Heart right ventricle (tissue), 16 donors: ENCODE measurements at regions not wholly inside any gene's neighbourhood (a gene's known extent, or its start where the extent isn't known, plus 50 kb on each side); places are given as distances from the start of the nearest gene placed in this dataset.

ENCODE experiments used
- ATAC-seq, 8 donors: fragments of 200-7000 bp; cut with Tn5 transposase; one replicate each; pipeline ENCODE4 v1.9.1; 2020; ENCODE audit warnings: mild to moderate bottlenecking in 8 of 8, moderate library complexity in 8 of 8, moderate number of reproducible peaks in 1 of 8
- DNase-seq, 2 donors: peaks; one replicate each; pipeline ENCODE4 v3.0.0-alpha.2; 2020
- H3K27ac ChIP-seq, 10 donors: fragments of 200-600 bp; sonication (generic) in 2 of 10; one replicate each; pipeline versions ENCODE4 v1.5.0 to v1.8.0; 2020 to 2022; ENCODE audit warnings: mild to moderate bottlenecking in 3 of 10
- H3K27me3 ChIP-seq, 7 donors: fragments of 200-600 bp; one replicate each; pipeline ENCODE4 v1.8.0; 2021 to 2022; ENCODE audit warnings: mild to moderate bottlenecking in 2 of 7
- H3K36me3 ChIP-seq, 9 donors: fragments of 200-600 bp; sonication (generic) in 1 of 9; one replicate each; pipeline versions ENCODE4 v1.5.0 to v1.8.0; 2020 to 2022; ENCODE audit warnings: mild to moderate bottlenecking in 2 of 9
- H3K4me1 ChIP-seq, 9 donors: fragments of 200-600 bp; sonication (generic) in 1 of 9; one replicate each; pipeline versions ENCODE4 v1.5.0 to v1.8.0; 2020 to 2022; ENCODE audit warnings: mild to moderate bottlenecking in 4 of 9
- H3K4me3 ChIP-seq, 10 donors: fragments of 200-600 bp; sonication (generic) in 2 of 10; one replicate each; pipeline versions ENCODE4 v1.5.0 to v1.8.0; 2020 to 2022; ENCODE audit warnings: mild to moderate bottlenecking in 7 of 10, moderate library complexity in 2 of 10
- H3K9me3 ChIP-seq, 11 donors: fragments of 200-600 bp in 10 of 11; sonication (generic) in 2 of 11; one replicate each; pipeline versions ENCODE4 v1.5.0 to v1.8.0; 2013 to 2022; ENCODE audit warnings: mild to moderate bottlenecking in 2 of 11, control low read depth in 1 of 11, moderate library complexity in 1 of 11
- CTCF ChIP-seq, 9 donors: fragments of 200-600 bp; sonication (generic) in 2 of 9; IDR thresholded peaks; one replicate each; pipeline versions ENCODE4 v1.5.0 to v1.8.0; 2021 to 2022; ENCODE audit warnings: antibody characterized with exemption in 9 of 9, mild to moderate bottlenecking in 5 of 9, moderate library complexity in 1 of 9
- WGBS, 2 donors: extraction: QIAGEN DNeasy Blood & Tissue Kit; methylation state at CpG; one replicate each; pipeline ENCODE4 v1.1.7; 2013; ENCODE audit warnings: inconsistent platforms in 1 of 2; 5-methylcytosine and 5-hydroxymethylcytosine counted together
- intact Hi-C, 10 donors: fragments of 100-400 bp; cut with DNase I; formaldehyde crosslinking; loops; one replicate each; pipeline versions ENCODE4 v1.11.1 to v1.14.2; 2022
- donor health status: Arrhythmogenic right ventricular cardiomyopathy.
- donor health status: ischemic (EF 13 %, LVEDD 7.1; RV severe dilation, severe dysfunction).
- donor health status: healthy with polysubstance abuse.
- donor health status: DM: no; HTN: yes; CAD: no.
- donor health status: DM: no; HTN: no; CAD: no.
- donor health status: ischemic (EF 25% LVEDD 6.9; RV normal size, moderate dysfunction).
- donor health status: ischemic (EF 25% LVEDD 5.7; RV mildly dilated, moderate dysfunction).
- donor health status: healthy.
- donor health status: DM: yes; HTN: yes; CAD: no.
- donor health status: Ischemic cardiomyopathy.
- donor health status: ischemic (EF 35%, LVEDD 5.7; RV mildly dilated, moderate dysfunction).
- donor health status: nonischemic (EF 11% LVEDD 7.7; RV severe dilation, severe dysfunction).
- donor health status: DM: yes; HTN: yes; CAD: no.
- donor health status: PGD.
- donor health status: ischemic (EF 29% LVEDD 5.4; RV normal size, mild dysfunction).
- donor health status: nonischemic (EF 23%, LVEDD 6.1; RV moderate dilation, normal function).

GRCh38 chr7:131183072-131183471 lies 144.6 kb upstream of the MKLN1 start:
- intact Hi-C loops: loop anchor here in 2 of 10 donors (10.0 kb wide), 1 partner anchor 68 kb away; no protein-coding TSS in a partner anchor
- peaks cover 0 to 15% (median 0%) of the 10 kb centered on the region in 9 donors for H3K4me1 ChIP-seq
- H3K4me3 ChIP-seq: no peak overlapping the region
- H3K9me3 ChIP-seq: no peaks in the 10 kb centered on the region
- no peaks in the 10 kb centered on the region for H3K27me3 ChIP-seq
- WGBS, 2 donors: 74 to 76% methylated on average over 2 of the region's 2 CpGs
- no peak for DNase-seq
- H3K36me3 ChIP-seq: no peaks in the 10 kb centered on the region
- TF ChIP-seq CTCF (IDR thresholded peaks at IDR 0.05): no peak
- no peak overlapping the region for H3K27ac ChIP-seq
- no peak for ATAC-seq

- peaks cover 0 to 21% (median 0%) of the 10 kb centered on the region in 9 donors for H3K4me1 ChIP-seq
- H3K27ac ChIP-seq: no peak overlapping the region
- TF ChIP-seq CTCF (IDR thresholded peaks at IDR 0.05): no peak
- ATAC-seq (no peak), DNase-seq (no peak)
- H3K36me3 ChIP-seq: no peaks in the 10 kb centered on the region
- 53% methylated on average over 3 of the region's 3 CpGs for WGBS, 2 donors
- intact Hi-C loops: loop anchor here in 2 of 10 donors (10.0 kb wide), 1 partner anchor 69 kb away; no protein-coding TSS in a partner anchor
- H3K9me3 ChIP-seq: no peaks in the 10 kb centered on the region
- H3K27me3 ChIP-seq: no peaks in the 10 kb centered on the region
- H3K4me3 ChIP-seq: no peak overlapping the region
These were observed 144.0 kb upstream of the MKLN1 start for GRCh38 chr7:131183611-131184119.

- intact Hi-C loops: loop anchor here in 3 of 10 donors (5.0 to 10.0 kb wide), 3 partner anchors 72 to 115 kb away; no protein-coding TSS in a partner anchor
- Histone ChIP-seq H3K36me3 (no peaks in the 10 kb centered on the region), H3K4me1 (peaks cover 0 to 38% (median 0%) of the 10 kb centered on the region in 9 donors), H3K9me3 (no peaks in the 10 kb centered on the region), H3K27me3 (no peaks in the 10 kb centered on the region), H3K27ac (peak overlapping the region in 6 of 10 donors; percentile 11 to 69 (median 52)), H3K4me3 (no peak overlapping the region)
- DNase-seq (no peak), ATAC-seq (peak in 7 of 8 donors; percentile 56 to 97 (median 78))
- no peak for TF ChIP-seq CTCF (IDR thresholded peaks at IDR 0.05)
- 70 to 91% methylated on average over 7 of the region's 7 CpGs for WGBS, 2 donors
These were observed 140.9 kb upstream of the MKLN1 start for GRCh38 chr7:131186816-131187215.

GRCh38 chr7:131188367-131189339 lies 139.0 kb upstream of the MKLN1 start:
- Histone ChIP-seq H3K9me3 (no peaks in the 10 kb centered on the region), H3K27ac (peak overlapping the region in 1 of 10 donors; percentile 78), H3K4me3 (no peak overlapping the region), H3K4me1 (peaks cover 0 to 38% (median 0%) of the 10 kb centered on the region in 9 donors), H3K27me3 (no peaks in the 10 kb centered on the region), H3K36me3 (no peaks in the 10 kb centered on the region)
- WGBS, 2 donors: 82 to 84% methylated on average over 8 of the region's 8 CpGs
- ATAC-seq: peak in 5 of 8 donors; percentile 17 to 54 (median 49)
- intact Hi-C loops: loop anchor here in 3 of 10 donors (5.0 to 10.0 kb wide), 3 partner anchors 74 to 114 kb away; no protein-coding TSS in a partner anchor
- DNase-seq: no peak
- no peak for TF ChIP-seq CTCF (IDR thresholded peaks at IDR 0.05)
